PC-3 (cell line): ENCODE measurements at regions not wholly inside any gene's neighbourhood (a gene's known extent, or its start where the extent isn't known, plus 50 kb on each side); places are given as distances from the start of the nearest gene placed in this dataset.

Experiments used
- ATAC-seq: fragments of 200-7000 bp; cut with Tn5 transposase; 2 replicates; pipeline ENCODE4 v1.9.1; 2020; ENCODE audit warnings: mild to moderate bottlenecking, moderate library complexity
- BruUV-seq: library from RNA; stranded (reverse); fragments of 400-500 nt; replicated peaks from 2 replicates; lab custom pipeline; 2021; lab: Mats Ljungman, UMichigan
- CTCF ChIA-PET: fragments of 300-600 bp; sonication (Branson Sonifier 250); formaldehyde crosslinking; loops from one replicate; lab custom pipeline; 2022; ENCODE audit warnings: antibody characterized with exemption; lab: Charles Lee
- POLR2A ChIA-PET: fragments of 300-600 bp; sonication (Branson Sonifier 250); formaldehyde crosslinking; loops from one replicate; lab custom pipeline; 2022; ENCODE audit warnings: antibody characterized with exemption; ENCODE audit not compliant: unreplicated experiment; lab: Charles Lee
- DNase-seq: peaks from one replicate; pipeline ENCODE4 v3.0.0-alpha.2; 2015
- H2AFZ ChIP-seq: fragments of 300-600 bp; sonication (generic); 2 replicates; pipeline ENCODE4 v1.6.0; 2016; ENCODE audit warnings: antibody characterized with exemption, low read length
- H3F3A ChIP-seq: fragments of 300-600 bp; sonication (generic); one replicate; pipeline ENCODE4 v1.6.0; 2017; ENCODE audit warnings: antibody characterized with exemption, low read length, control low read depth, mild to moderate bottlenecking; ENCODE audit not compliant: unreplicated experiment
- H3K27ac ChIP-seq: fragments of 300-600 bp; sonication (generic); 2 replicates; pipeline ENCODE4 v1.5.1; 2016; ENCODE audit warnings: mild to moderate bottlenecking, low read length
- H3K27me3 ChIP-seq: fragments of 300-600 bp; sonication (generic); 2 replicates; pipeline ENCODE4 v1.6.1; 2016; ENCODE audit warnings: low read length, mixed read lengths
- H3K36me3 ChIP-seq: fragments of 300-600 bp; sonication (generic); 2 replicates; pipeline ENCODE4 v1.6.1; 2016; ENCODE audit warnings: low read depth, mixed run types, low read length, mixed read lengths
- H3K4me1 ChIP-seq: fragments of 300-600 bp; sonication (generic); 2 replicates; pipeline ENCODE4 v1.5.1; 2016; ENCODE audit warnings: low read length; ENCODE audit not compliant: insufficient read depth
- H3K4me2 ChIP-seq: fragments of 300-600 bp; sonication (generic); 2 replicates; pipeline ENCODE4 v1.6.0; 2016; ENCODE audit warnings: low read length
- H3K4me3 ChIP-seq: fragments of 300-600 bp; sonication (generic); 2 replicates; pipeline ENCODE4 v1.5.1; 2016; ENCODE audit warnings: mild to moderate bottlenecking, low read length, mixed read lengths
- H3K79me2 ChIP-seq: fragments of 300-600 bp; sonication (generic); 2 replicates; pipeline ENCODE4 v1.6.1; 2017; ENCODE audit warnings: low read length, mixed read lengths
- H3K9ac ChIP-seq: fragments of 300-600 bp; sonication (generic); 2 replicates; pipeline ENCODE4 v1.6.0; 2016; ENCODE audit warnings: mild to moderate bottlenecking, low read length
- H3K9me2 ChIP-seq: fragments of 300-600 bp; sonication (generic); replicated peaks from 2 replicates; pipeline ENCODE4 v1.6.1; 2016; ENCODE audit warnings: mixed run types, low read length, mixed read lengths
- H3K9me3 ChIP-seq: fragments of 300-600 bp; sonication (generic); 2 replicates; pipeline ENCODE4 v1.6.1; 2016; ENCODE audit warnings: low read length, mixed read lengths
- H4K20me1 ChIP-seq: fragments of 300-600 bp; sonication (generic); 2 replicates; pipeline ENCODE4 v1.6.1; 2016; ENCODE audit warnings: low read length, mixed read lengths
- EZH2 ChIP-seq: fragments of 300-600 bp; sonication (generic); IDR thresholded peaks from one replicate; pipeline ENCODE4 v1.6.1; 2017; ENCODE audit warnings: antibody characterized with exemption, mild to moderate bottlenecking, low read length; ENCODE audit not compliant: unreplicated experiment
- EZH2phosphoT487 ChIP-seq: fragments of 300-600 bp; sonication (generic); IDR thresholded peaks from 2 replicates; pipeline ENCODE4 v1.6.1; 2018; ENCODE audit warnings: mild to moderate bottlenecking, antibody characterized with exemption, low read length, borderline replicate concordance
- intact Hi-C: fragments of 100-400 bp; cut with micrococcal nuclease; formaldehyde crosslinking; loops from 2 replicates; pipeline ENCODE4 v1.9.0; 2023
- TF ChIP-seq, protein P1 (sequence below): fragments of 300-600 bp; sonication (generic); conservative IDR thresholded peaks from 2 replicates; pipeline ENCODE4 v1.5.1; 2017; ENCODE audit warnings: antibody characterized with exemption, low read depth, mild to moderate bottlenecking, low read length

DNA sequence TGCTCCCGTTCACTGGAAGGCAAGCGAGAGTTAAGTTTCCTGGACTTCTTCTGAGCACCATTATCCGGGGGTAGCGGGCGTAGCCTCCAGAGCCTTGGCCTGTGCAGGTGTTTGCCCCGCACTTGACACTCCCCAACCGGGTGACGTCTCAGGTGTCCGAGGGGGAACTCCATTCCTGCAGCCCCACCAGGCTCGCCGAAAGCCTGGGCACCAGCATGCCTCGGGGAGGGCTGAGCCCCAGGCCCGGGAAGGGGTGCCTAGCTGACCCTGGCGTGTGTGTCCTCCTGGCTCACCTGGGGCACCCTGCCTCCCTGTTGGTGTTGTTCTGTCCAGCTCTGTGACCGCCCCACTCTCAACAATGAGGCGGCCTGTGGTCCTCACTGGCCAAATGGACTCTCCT lies 109.4 kb upstream of the GPR26 start:
- POLR2A ChIA-PET: no interaction called here

DNA sequence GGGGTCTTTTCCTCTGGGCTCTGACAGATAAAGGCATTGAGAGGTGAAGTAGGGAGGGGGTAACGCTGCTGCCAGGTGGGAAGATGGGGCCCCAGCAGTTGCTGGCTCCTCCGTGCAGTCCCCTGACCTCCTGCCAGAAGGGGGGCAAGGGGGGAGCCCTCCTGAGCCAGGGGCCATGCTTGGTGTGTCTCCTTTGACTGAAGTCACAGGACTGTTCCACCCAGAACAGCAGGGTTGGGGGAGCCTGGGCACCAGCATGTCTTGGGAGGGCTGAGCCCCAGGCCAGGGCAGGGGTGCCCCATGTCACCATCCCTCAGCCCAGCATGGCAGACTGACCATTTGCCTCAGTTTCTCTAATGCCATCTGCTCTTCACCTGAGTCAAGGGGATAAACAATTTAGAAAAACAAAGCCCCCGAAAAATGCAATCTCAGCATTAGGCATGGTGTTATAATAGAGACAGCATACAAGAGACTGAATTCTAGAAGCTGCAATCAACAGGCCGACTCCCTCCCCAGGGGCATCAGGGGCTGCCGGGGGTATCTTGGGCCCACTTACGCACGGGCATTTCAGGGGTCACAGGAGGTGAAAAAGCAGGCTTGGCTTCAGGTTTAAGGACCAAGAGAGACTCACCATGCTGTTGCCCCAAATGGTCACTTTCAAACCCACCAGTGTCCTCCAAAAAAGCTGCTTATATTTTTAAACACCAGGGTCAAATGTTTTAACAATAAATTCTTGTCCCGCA lies 108.6 kb upstream of the GPR26 start:
- no peak overlapping the region for H3K4me3 ChIP-seq
- no peak overlapping the region for H3K9ac ChIP-seq
- no TSS peak for BruUV-seq
- H3F3A ChIP-seq: no peaks in the 10 kb centered on the region
- H3K27me3 ChIP-seq: peaks cover 5% of the 10 kb centered on the region; the same call in 1 of the 2 replicates
- TF ChIP-seq, protein P1, sequence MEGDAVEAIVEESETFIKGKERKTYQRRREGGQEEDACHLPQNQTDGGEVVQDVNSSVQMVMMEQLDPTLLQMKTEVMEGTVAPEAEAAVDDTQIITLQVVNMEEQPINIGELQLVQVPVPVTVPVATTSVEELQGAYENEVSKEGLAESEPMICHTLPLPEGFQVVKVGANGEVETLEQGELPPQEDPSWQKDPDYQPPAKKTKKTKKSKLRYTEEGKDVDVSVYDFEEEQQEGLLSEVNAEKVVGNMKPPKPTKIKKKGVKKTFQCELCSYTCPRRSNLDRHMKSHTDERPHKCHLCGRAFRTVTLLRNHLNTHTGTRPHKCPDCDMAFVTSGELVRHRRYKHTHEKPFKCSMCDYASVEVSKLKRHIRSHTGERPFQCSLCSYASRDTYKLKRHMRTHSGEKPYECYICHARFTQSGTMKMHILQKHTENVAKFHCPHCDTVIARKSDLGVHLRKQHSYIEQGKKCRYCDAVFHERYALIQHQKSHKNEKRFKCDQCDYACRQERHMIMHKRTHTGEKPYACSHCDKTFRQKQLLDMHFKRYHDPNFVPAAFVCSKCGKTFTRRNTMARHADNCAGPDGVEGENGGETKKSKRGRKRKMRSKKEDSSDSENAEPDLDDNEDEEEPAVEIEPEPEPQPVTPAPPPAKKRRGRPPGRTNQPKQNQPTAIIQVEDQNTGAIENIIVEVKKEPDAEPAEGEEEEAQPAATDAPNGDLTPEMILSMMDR: no peak
- TF ChIP-seq EZH2 (no peak), EZH2phosphoT487 (no peak)
- CTCF ChIA-PET: interaction anchor here (1.1 kb wide), 1 partner anchor 514 kb away, joined by 3 read pairs; no protein-coding TSS in a partner anchor
- DNase-seq: no peak
- ATAC-seq: no peak
- intact Hi-C loops: loop anchor here (10.0 kb wide), 1 partner anchor 173 kb away; no protein-coding TSS in a partner anchor
- H3K9me2 ChIP-seq: no peaks in the 10 kb centered on the region
- H2AFZ ChIP-seq: no peak overlapping the region
- no peak overlapping the region for H3K4me2 ChIP-seq
- no peaks in the 10 kb centered on the region for H4K20me1 ChIP-seq
- no peaks in the 10 kb centered on the region for H3K36me3 ChIP-seq
- no peak overlapping the region for H3K27ac ChIP-seq
- H3K9me3 ChIP-seq: no peaks in the 10 kb centered on the region
- H3K4me1 ChIP-seq: no peaks in the 10 kb centered on the region
- no peaks in the 10 kb centered on the region for H3K79me2 ChIP-seq
- POLR2A ChIA-PET: no interaction called here

More for the DNA sequence above, 109.4 kb upstream of the GPR26 start:
- no peak for DNase-seq
- Histone ChIP-seq H3K4me1 (no peaks in the 10 kb centered on the region), H3K27ac (no peak overlapping the region), H3K36me3 (no peaks in the 10 kb centered on the region), H3K4me2 (no peak overlapping the region), H3F3A (no peaks in the 10 kb centered on the region), H3K4me3 (no peak overlapping the region), H3K9me2 (no peaks in the 10 kb centered on the region), H3K9me3 (no peaks in the 10 kb centered on the region), H3K79me2 (no peaks in the 10 kb centered on the region), H3K27me3 (peaks cover 5% of the 10 kb centered on the region; the same call in 1 of the 2 replicates), H3K9ac (no peak overlapping the region), H4K20me1 (no peaks in the 10 kb centered on the region), H2AFZ (no peak overlapping the region)
- CTCF ChIA-PET: no interaction called here
- intact Hi-C loops: loop anchor here (10.0 kb wide), 1 partner anchor 172 kb away; no protein-coding TSS in a partner anchor
- TF ChIP-seq, protein P1: no peak
- no peak for TF ChIP-seq EZH2
- TF ChIP-seq EZH2phosphoT487: no peak
- no peak for ATAC-seq
- no TSS peak for BruUV-seq

DNA sequence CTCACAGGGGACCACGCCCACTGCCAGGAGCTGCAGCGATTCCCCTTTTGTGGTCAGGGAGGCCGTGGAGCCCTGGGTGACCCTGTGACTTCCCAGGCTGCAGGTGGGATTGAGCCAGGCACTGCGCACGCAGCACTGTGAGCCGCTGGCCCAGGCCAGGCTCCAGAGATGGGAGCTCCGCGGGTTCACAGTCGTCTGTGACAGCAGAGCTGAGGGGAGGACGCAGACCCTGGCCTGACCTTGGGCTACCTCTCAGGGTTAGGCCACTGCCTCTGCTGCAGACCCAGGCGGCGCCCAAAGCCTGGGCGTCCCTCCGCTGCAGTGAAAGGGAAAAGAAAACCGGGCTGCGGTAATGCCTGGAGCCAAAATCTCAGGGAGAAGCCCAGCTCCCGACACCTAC lies 107.5 kb upstream of the GPR26 start:
- intact Hi-C loops: loop anchor here (1.0 to 10.0 kb wide), 3 partner anchors 174 to 515 kb away; no protein-coding TSS in a partner anchor
- ChIA-PET CTCF (interaction anchor here (0.6 to 1.1 kb wide), 2 partner anchors 24 to 515 kb away, joined by 3 to 4 read pairs; no protein-coding TSS in a partner anchor), POLR2A (no interaction called here)
- H3K4me3 ChIP-seq: no peak overlapping the region
- no peaks in the 10 kb centered on the region for H3K9me2 ChIP-seq
- DNase-seq: no peak
- no peak overlapping the region for H2AFZ ChIP-seq
- no peaks in the 10 kb centered on the region for H3K79me2 ChIP-seq
- H3K4me2 ChIP-seq: no peak overlapping the region
- H3K9ac ChIP-seq: no peak overlapping the region
- H3F3A ChIP-seq: no peaks in the 10 kb centered on the region
- H3K4me1 ChIP-seq: no peaks in the 10 kb centered on the region
- no peaks in the 10 kb centered on the region for H3K36me3 ChIP-seq
- ATAC-seq: no peak
- H3K27me3 ChIP-seq: peaks cover 5% of the 10 kb centered on the region; the same call in 1 of the 2 replicates
- H4K20me1 ChIP-seq: no peaks in the 10 kb centered on the region
- no TSS peak for BruUV-seq
- H3K27ac ChIP-seq: no peak overlapping the region
- no peaks in the 10 kb centered on the region for H3K9me3 ChIP-seq
- TF ChIP-seq EZH2phosphoT487 (no peak), EZH2 (no peak)
- TF ChIP-seq, protein P1: no peak
